Stimulated activated CD8-positive, alpha-beta memory T cell treated with anti-CD3 and anti-CD28 coated beads, Interleukin-7, amount 100 ng/mL, for 48 hours (primary cell): ENCODE measurements at regions not wholly inside any gene's neighbourhood (a gene's known extent, or its start where the extent isn't known, plus 50 kb on each side); places are given as distances from the start of the nearest gene placed in this dataset.
"Not testable (repeated sequence)": the region's sequence is repeated elsewhere in the genome, so short reads cannot be mapped to it uniquely, and the experiment has no call there.

ENCODE experiments used
- DNase-seq, 2 donors: peaks; one replicate each; pipeline ENCODE4 v3.0.0-alpha.2; 2020; ENCODE audit warnings: low read depth in 1 of 2; ENCODE audit errors: extremely low read depth in 1 of 2

DNA sequence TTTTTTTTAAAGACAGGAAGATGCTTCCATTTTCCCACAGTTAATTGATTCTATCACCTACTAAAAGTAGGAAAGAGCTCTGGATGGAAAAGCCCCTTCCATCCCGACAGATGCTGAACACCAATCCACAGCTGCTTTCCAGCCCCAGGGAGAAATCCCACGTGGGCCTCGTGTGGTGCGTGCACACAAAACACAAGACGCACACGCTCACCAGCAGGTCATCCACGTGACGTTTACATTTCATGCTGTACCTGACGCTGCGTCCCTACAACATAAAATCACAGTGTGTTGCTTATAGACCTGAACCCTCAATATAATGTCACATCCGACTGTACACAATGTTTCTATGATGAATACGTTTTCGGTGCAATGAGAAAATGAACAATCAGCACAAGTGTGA lies 50.2 kb upstream of the DACT2 start:
- no peak for DNase-seq

GRCh38 chr6:168370310-168370991 lies 50.9 kb upstream of the DACT2 start:
- DNase-seq, result peak; percentile 24 to 45

DNA sequence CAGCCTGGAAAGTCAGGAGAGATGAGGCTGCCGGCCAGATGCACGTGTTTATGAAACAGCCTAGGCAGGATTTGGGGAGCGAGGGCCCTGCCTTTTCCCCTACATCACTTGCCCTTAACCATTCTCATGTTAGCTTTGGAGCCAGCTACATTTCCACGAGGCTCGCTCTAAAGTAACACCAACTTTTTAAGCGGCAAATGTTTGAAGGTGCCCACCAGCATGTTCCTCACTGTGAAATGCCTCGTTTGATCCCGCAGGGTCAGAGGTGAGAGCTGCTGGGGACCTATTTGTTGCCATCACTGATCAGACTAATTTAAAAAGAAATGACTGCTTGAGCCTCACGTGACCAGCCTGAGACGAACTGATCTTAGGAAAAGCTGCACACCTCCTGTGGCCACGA lies 51.6 kb upstream of the DACT2 start:
- DNase-seq, result no peak

GRCh38 chr6:168371618-168371980 lies 52.0 kb upstream of the DACT2 start:
- DNase-seq, result no peak

GRCh38 chr6:168371981-168372711 lies 52.6 kb upstream of the DACT2 start:
- DNase-seq, result no peak

- DNase-seq, result no peak
Observed at GRCh38 chr6:168372889-168373288, 53.3 kb upstream of the DACT2 start.

GRCh38 chr6:168373389-168373788 lies 53.8 kb upstream of the DACT2 start:
- no peak for DNase-seq

DNA sequence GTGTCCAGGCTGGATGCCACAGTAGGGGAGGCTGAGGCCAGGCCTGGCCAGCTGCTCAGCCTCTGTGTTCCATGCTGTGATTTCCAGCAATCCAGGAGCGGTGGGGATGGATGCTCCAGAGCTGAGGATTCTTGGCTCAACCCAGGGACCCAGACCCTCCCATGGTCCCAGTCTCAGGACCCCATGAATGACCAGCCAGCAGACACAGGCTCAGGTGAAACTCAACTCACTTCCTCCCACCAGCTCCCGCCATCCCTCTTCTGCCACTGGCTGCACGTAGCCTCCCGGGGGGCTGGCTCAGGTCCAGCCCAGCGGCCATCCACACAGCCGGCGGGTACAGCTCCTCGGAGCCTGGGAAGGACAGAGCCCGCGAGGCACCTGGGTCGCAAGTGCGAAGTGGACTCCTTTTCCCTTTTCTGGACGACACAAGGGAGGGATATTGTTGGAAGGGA lies 54.5 kb upstream of the DACT2 start:
- no peak for DNase-seq

DNA sequence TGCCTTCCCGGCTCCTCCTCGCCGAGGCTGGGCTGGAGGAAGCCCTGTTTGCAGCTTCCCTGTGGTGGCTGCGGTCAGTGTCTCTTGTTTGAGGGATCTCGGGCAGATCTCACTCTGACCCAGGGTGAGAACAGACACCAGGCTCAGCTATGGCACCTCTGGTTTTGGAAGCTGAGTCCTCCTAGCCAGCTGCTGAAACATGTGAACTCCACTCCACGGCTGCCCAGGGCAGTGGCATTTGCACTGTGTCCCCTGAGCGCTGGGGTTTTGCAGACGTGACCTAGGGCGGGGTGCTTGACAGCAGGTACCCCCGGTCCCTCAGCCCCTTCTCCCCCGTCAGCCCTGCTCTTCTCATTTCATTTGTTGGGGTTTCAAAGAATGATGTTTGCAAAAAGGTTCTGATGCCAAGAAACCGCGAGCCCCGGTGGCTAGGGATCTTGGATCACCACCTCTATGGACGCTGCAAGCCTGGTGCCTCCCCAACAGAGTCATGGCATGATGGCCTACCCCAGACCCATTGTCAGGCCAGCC lies 55.0 kb upstream of the DACT2 start:
- DNase-seq, result no peak

DNA sequence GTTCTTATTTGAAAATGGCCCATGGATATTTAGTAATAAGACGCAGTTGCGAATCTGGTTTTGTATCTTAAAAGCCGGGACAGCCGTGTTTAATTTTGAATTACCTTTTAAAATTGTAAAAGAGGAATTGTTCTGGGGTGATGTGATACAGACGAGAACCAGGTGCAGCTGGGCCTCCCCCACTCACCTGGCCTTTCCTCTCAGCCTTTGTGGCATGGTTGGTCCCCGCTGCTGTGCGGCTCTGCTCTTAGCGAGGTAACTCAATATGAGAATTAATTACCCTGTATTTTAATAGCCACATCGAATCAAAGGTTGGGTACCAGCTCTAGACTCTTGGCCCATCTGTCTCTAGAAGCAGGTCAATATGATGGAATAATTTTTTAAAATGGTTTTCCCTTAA lies 56.5 kb upstream of the DACT2 start:
- DNase-seq, result no peak

- DNase-seq, result no peak
Observed at GRCh38 chr6:168376811-168377483, 57.4 kb upstream of the DACT2 start.

- no peak for DNase-seq
Observed at GRCh38 chr6:168377484-168377855, 57.9 kb upstream of the DACT2 start.

DNA sequence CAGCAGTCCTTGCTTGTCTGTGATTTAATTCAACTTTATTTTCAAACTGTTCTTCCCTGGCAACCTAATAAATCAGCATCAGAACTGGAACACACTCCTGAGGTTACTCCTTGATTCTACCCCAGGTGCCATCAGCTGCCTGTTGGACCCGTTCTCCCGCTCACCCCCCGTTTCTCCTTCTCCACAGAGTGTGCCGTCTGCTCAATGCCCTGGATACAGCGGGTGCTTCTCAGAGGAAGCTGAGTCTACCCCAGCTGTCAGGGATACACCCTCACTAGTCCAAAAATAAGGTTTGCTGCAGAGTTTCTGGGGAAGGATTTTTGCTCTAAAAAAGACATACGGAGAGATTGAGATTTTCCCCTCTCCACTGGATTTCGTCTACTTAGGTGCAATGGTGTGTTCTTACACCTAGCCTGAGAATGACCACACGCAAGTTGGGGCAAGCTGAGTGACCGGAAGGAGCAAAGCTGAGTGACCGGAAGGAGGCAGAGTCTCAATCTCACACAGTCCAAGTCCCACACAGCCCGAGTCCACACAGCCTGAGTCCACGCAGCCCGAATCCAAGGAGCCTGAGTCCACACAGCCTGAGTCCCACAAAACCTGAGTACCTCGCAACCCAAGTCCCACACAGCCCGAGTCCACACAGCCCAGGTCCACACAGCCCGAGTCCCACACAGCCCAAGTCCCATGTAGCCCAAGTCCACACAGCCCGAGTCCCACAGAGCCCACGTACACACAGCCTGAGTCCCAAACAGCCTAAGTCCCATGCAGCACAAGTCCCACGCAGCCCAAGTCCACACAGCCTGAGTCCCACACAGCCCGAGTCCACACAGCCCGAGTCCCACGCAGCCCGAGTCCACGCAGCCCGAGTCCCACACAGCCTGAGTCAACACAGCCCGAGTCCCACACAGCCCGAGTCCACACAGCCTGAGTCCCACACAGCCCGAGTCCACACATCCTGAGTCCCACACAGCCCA lies 58.6 kb upstream of the DACT2 start:
- no peak for DNase-seq

GRCh38 chr6:168379579-168379978 lies 60.0 kb upstream of the DACT2 start:
- not testable (repeated sequence) for DNase-seq

DNA sequence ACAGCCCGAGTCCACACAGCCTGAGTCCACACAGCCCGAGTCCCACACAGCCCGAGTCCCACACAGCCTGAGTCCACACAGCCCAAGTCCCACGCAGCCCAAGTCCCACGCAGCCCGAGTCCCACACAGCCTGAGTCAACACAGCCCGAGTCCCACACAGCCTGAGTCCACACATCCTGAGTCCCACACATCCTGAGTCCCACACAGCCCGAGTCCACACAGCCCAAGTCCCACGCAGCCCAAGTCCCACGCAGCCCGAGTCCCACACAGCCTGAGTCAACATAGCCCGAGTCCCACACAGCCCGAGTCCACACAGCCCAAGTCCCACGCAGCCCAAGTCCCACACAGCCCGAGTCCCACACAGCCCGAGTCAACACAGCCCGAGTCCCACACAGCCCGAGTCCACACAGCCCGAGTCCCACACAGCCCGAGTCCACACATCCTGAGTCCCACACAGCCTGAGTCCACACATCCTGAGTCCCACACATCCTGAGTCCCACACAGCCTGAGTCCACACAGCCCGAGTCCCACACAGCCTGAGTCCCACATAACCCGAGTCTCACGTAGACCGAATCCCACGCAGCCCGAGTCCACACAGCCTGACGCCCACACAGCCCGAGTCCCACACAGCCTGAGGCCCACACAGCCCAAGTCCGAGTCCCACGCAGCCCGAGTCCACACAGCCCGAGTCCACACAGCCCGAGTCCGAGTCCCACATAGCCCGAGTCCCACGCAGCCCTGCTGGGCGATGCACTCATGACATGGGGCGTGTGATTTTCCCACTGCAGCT lies 60.6 kb upstream of the SMOC2 start:
- not testable (repeated sequence) for DNase-seq

- DNase-seq, result no peak
Observed at GRCh38 chr6:168380956-168381605, 59.9 kb upstream of the SMOC2 start.

DNA sequence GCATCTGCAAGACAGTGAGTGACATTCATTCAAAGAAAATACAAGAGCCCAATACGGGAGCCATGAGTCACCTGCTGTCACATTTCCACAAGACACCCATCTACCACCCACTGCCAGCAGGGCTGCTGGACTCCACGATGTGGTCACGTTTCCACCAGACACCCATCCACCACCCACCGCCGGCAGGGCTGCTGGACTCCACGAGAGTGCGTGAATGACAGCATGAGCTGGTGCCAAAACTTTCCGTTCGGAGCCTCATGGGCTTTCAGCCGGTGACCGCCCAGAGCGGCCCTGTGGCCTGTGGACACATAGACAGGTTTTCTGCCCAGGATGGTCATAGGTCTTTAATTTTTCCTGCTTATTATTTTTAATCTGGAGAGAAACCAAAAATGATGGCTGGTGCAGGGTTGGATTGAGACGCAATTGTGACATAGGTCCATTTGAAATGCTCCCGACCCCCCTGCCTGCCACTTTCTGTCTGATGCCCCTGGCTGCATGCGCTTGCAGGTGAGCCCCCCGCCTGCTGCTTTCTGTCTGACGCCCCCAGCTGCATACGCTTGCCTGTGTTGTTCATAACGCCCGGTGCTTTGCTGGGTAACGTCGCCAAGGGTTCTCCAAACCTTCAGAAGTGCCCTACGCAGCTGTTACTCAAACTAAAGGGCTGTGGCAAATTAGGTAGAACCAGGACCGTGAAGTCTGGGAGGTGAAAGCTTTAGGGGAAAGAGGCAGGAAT lies 59.1 kb upstream of the SMOC2 start:
- no peak for DNase-seq

DNA sequence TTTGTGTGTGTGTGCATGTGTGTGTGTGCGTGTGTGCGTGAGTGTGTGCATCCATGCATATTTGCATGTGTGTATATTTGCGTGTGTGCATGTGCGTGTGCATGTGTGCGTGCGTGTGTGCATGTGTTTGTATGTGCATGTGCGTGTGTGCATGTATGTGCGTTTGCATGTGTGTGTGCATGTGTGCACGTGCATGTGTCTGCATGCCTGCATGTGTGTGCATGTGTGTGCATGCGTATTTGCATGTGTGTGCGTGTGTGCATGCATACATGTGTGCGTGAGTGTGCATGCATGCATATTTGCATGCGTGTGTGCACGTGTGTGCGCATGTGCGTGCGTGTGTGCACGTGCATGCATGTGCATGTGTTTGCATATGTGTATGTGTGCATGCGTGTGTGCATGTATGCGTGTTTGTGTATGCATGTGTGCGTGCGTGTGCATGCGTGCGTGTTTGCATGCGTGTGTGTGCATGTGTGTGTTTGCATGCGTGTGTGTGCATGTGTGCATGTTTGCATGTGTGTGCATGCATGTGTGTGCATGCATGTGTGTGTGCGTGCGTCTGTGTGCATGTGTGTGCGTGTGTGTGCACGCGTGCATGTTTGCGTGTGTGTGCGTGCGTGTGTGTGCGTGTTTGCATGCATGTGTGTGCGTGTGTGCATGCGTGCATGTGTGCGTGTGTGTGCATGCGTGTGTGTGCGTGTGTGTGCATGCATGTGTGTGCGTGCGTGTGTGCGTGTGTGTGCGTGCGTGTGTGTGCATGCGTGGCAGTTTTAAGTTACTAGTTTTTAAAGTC lies 57.7 kb upstream of the SMOC2 start:
- no peak for DNase-seq
